HG02798 (cell line): ENCODE measurements at regions not wholly inside any gene's neighbourhood (a gene's known extent, or its start where the extent isn't known, plus 50 kb on each side); places are given as distances from the start of the nearest gene placed in this dataset.

Source experiments
- ATAC-seq: cut with Tn5 transposase; IDR thresholded peaks from one replicate; pipeline ENCODE4 v1.9.1; 2021; ENCODE audit warnings: mild to moderate bottlenecking; ENCODE audit not compliant: unreplicated experiment, poor library complexity

DNA sequence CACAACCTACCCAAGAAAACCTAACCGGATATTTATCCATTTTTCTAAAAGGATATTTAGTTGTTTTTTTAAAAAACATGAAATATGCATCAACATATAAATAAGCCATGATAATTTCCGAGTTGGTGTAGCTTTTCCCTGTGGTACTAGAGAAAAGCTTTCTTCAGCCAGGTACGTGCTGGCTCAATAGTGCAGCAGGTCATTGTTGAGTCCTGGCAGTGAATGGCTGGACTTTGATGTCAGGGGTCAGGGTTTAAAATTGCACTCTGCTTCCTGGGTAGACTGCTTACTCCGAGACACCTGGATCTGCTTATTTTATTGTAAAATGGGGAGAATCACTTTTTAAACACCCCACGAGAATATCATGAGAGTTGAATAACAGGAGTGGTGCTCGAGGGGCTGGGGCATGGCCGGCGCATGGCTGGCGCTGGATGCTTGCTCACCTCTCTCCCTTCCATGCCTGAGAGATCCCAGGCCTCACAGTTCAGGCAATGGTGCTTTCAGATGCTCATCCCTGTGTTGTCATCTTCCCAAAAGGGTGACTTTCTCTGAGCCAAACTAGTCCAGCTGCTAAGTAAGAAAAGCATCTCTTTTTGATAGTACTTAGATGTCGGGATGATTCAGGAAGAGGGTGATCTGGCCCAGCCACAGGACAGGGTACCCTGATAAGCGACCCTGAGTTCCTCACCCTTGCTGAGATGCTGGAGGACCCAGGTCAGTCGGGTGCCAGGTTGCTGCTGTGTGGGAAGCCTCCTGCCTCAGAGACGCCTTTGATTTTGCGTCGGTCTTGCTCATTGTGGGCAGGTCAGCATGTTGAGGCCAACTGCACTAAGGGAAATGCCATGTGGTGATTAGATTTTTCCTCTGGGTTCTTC lies 269.1 kb upstream of the FOXQ1 start:
- no peak for ATAC-seq

DNA sequence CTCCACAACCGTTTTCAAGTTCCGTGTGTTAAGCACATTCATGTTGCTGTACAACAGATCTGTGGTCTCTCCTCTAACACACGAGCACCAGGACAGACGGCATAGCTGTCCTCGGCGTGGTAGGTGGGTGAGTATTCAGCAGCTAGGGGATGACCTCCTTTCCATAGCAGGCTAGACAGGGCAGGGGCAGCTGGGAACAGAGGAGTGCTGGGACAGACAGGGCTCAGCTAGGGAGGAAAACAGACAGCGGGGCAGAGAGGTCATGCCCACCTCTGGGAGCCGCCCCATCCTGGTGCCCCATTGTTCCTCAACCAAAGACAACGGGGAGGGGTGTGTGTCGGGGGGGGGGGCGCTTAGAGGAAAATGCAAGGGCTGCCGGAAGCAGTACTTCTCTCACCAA lies 271.5 kb upstream of the FOXQ1 start:
- ATAC-seq: no peak

DNA sequence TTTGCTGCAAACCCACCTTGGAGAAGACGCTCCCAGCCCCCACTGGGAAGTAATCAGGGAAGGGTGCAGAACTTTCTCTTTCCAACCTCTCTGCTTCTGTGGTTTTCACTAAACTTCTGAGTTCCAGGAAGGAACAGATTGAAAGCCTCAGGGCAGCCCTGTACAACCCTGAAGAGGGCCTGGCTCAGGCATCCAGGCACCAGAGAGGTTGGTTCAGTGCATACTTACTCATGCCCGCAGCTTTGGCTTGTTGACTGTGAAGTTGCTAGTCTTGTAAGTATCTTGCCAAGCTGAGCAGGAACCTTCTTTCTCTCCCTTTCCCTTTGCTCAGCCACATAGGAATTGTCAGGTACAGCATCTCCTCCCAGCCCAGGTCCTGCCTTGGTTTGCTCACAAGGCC lies 272.2 kb upstream of the FOXQ1 start:
- no peak for ATAC-seq

DNA sequence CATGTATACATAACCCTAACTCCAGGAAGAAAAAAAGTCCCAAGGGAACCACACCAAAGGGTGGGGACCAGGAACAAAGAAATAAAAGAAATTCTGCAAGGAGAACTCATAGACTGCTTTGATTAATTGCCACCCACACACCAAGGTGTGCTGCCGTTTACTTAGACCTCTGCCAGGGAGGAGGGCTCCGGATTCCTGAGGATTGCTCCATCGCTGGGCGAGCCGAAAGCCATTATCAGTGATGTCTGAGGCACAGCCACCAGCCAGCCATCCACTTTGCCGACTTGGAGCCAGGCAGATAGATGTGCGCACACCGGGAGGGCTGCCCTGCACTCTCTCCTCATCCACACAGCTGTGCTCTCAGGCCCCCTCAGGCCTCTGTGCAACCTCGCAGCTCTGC lies 272.7 kb upstream of the FOXQ1 start:
- no peak for ATAC-seq

DNA sequence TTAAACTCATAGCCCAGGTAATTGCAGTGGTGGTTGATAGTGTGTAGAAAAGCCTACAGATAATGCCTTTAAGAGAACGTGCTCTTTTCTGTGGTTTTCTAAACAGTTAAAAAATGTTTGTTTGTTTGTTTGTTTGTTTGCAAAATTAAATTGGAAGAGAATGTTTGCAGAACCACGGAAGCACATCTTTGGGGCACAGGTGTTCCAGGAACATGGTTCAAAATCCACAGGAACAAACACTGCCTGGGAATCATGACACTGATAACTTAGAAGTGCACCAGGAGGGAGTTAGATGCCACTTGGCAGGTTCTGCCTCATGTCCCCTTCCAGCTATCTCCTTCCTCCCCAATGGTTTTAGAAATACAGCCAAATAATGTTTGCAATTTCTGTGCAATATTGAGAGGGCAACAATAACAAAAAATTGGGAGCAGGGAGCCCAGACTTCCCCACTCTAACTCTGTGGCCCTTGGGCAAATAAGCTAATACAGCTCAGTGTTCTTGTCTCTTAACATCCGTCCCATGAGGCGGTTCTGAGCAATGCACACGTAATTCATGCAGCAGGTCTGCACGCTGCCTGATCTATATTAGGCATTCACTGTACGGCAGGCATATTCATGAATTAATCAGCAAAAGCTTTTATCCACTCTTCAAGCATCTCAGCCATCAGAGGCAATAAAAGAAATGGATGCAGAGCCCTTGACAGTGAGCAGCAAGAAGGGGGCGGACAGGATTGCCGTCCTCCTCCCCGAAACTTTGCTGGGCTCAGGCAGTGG lies 274.3 kb upstream of the FOXQ1 start:
- no peak for ATAC-seq

DNA sequence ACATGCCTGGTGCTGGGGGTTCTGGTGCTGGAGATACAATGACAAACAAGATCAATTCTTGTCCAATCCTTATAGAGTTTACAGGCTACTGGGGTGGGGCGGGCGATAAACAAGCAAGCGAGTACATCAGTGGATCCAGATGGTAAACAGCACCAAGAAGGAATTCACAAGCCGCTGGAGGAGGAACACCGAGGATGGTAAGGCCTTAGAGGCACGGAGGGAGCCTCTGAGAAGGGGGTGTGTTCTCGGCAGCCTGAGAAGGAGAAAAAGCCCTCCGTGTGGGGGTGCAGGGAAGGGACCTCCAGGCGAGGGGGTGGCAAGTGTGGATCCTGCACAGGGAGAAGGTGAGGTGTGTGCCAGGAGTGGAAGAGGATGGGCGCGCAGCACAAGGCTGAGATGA lies 276.5 kb upstream of the FOXQ1 start:
- ATAC-seq: no peak

DNA sequence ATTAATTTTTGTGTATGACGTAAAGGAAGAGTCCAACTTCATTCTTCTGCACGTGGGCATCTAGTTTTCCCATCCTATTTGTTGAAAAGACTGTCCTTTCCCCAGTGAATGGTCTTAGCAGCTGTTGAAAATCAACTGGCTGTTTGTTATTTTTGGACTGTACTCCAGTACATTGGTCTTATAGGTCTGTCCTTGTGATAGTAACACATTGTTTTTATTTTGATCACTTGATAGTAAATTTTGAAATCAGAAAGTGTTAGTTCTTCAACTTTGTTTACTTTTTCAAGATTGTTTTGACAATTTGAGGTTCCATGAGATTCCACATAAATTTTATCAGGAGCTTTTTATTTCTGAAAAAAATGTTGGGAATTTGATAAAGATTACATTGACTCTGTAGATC lies 280.2 kb upstream of the FOXQ1 start:
- ATAC-seq: no peak

DNA sequence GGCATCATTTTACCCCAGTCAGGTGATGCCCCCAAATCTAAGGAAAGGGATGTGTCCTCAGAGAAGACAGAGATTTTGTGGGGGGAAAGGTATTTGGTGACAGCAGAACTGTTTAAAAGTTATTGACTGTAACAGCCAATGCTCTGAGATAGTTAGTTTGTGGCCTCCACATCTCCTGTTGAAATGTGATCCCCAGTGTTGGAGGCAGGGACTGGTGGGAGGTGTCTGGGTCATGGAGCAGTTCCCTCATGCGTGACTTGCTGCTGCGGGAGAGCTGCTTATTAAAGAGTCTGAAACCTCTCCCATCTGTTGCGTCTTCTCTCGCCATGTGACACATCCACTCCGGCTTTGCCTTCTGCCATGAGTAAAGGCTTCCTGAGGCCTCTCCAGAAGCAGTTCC lies 282.8 kb upstream of the FOXQ1 start:
- no peak for ATAC-seq

DNA sequence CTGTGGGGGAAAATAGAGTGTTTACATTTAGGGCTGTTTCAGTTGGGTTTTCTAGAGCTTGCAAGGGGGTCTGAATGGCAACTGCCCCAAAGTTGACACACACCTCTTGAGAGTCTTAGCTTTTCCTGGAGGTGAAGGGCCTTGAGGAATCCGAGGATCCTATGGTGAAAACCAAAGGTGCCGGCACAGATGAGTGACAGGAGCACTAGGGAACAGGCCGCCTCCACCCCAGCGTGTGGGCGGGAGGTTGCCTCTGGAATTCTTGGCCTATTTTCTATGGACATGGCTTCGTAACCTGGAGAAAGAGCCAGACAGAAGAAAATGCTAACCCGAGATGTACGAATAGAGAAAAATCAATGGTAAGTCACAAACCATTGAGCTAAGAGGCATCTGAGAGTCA lies 283.2 kb upstream of the FOXQ1 start:
- no peak for ATAC-seq

DNA sequence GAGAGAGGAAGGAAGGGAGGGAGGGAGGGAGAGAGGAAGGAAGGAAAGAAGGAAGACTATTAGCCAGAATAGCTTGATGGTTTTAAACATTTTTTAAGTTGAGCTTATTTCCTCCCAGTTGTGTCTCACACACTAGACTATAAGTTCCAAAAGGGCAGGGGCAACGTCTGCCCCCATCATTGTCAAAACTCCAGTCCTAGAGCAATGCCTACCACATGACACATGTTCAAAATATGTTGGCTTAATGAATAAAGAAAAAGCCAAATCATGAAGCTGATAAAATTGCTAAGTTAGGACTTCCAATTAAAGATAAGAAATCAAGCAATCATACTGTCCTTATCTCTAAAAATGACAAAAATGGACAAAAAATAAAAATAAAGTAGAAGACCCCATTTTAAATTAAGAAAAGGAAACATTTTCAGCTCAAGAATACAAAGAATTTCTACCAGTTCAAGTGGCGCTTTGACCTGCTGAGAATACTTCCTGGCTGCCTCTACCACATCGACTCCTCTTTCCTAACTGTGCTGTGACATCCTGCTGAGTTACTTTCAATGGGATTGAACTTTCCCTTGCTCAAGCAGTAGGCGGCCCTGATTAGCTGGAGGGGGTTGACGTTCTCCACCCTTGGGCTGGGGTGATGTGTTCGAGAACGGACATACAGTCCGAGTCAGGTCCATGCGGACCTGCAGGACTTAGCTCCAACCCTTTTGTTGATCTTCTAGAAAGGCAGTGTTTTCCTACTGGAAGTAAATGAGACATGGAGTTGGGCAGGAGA lies 283.9 kb upstream of the FOXQ1 start:
- ATAC-seq: no peak

DNA sequence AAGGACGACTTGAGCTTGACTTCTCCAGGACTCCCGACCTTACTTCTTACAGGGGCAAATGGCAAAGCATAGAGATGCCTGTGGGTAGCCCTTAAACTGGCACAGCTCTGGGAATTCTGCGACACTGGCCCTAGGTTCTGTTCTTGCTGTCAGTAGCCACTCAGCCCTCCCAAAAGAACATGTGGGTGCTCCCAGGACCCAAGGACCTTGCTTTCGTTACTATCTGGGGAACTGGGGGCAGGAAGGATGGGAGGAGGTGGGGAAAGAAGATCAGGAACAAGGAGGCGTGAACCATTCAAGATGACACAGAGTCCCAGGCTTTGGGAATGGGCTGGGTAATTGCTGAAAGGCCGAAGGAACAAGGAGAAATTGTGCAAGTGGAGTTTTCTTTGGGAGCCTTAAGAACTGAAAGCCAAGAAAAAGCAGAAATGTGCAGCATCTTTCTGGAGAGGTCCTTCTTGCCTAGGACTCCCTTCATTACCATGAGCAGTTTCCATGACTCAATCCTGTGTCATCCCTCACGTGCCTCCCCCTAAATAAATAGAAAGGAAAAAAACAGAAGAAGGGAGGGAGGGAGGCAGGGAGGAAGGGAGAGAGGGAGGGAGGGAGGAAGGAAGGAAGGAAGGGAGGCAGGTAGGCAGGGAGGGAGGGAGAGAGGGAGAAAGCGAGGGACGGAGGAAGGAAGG lies 284.6 kb upstream of the FOXQ1 start:
- no peak for ATAC-seq

DNA sequence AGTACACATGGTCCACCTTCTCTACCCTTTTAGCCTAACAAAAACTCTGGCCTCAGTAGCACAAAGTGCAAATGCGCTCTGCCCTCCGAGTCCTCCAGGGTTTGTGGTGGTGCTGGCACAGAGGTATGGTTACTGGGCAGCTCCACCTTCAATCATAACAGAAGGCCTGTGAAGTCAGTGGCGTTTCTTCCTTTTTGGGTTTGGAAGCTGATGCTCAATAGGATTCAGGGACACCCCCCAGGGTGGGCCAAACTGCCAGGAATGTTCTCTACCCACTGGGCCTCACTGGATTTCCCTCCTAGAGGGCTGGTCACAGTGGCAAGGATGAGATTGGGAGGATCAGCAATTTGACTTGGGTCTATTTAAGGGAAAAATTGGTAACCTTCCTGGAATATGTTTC lies 286.1 kb upstream of the FOXQ1 start:
- no peak for ATAC-seq

DNA sequence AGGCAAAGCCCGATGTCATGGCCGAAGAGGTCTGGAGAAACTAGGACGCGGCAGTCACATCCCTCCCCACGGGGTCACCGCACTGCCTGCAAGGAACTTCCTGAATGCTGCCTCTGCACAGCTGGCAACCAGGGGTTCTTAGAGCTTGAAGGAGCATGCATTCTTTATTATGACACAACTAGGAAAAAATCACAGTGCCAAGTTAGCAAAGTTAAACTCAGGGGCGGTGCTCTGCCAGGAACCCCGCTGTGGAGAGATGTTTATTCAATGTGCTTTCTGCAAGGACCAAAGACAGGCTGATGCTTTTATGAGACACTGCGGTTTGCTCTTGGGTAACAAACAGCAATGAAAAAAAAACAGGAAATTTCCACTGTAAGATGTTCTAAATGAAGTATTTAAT lies 287.3 kb upstream of the FOXQ1 start:
- no peak for ATAC-seq

DNA sequence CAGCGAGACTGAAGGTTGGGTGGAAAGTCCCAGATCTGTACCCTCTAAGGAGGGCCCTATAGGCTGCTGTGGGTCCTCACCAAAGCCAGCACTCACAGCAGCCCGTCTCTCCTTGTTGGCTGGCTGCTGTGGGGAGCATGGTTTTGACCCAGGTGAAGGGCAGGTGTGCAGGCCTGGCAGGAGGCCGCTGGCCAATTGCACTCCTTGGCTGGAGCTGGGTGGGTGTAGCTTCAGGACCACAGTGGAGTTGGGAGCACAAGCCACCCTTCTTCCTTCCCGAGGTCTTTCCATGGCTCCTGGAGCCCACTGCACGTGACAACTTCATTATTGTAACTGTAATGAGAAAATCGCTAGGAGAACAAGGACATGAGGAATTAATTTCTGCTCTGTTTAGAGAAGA lies 287.7 kb upstream of the FOXQ1 start:
- no peak for ATAC-seq

DNA sequence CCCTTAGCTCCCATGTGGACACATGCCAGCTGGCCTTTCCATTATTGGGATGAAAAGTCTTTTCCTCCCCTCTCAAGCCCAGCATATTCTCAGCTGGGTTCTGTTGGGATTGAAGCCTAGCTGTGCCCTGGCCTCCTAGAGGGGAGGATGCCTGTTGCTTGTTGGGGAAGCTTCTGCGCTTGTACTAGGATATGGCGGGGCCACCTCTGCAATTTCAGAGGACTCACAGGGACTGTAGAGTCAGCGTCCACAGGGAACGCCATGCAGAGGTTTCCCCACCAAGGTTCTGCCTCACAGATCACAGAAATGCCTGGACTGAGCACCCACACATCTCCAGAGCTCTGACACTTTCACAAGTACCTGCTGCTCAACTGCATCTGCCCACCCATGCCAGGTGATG lies 288.7 kb upstream of the FOXQ1 start:
- ATAC-seq: no peak

DNA sequence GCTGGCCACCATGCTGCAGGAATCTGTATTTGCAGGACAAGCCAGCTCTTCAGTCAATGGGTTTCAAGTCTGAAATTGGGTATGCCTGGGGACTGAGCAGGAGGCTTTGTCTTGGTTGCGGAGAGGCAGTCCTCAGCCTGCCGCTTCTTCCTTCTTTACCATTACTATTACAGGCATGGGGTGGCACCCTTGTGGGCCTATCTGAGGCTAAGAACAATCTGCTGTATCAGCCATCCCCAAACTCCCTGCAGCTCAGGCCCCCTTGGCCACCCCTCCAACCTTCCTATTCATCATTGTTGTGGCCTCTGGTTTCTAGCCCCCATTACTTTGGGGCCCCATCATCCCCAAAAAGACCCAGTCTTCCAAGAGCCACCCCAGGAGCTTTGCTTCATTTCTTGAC lies 289.2 kb upstream of the FOXQ1 start:
- ATAC-seq: no peak

DNA sequence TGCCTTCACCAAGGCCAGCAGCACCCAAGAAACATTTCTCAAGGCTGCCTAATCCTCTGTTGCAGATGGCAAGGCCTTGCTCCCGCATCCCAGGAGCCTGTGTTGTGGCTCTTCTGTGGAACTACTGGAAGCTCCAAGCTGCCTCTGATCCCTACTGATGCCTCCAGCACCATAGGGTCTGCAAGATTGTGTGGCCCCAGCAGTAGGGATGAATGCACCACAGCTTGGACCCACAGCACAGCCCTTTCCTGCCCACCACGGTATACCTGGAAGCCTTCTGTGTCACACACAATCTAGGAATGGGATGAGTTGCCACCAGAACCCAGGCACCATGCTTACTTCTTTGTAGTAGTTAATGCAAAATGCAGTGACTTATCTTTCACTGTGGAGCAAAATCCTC lies 291.1 kb upstream of the FOXQ1 start:
- ATAC-seq: no peak

DNA sequence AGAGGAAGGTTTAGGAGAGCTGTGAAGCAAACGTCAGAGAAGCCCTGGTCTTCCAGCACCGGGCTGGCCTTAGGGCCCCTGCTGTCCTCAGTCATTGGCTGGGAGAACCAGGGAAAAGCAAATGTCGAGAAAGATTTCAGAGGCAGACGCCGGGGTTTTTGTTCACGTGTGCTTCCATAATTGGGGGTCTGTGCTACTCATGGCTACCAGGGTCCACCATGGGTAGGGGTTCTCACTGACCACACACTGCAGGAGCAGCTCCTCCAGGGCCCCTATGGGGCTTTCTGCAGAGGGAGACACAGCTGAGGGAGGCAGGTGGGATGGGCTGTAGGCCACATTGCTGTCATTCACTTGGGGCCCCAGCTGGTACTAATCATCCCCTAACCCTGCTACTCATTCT lies 291.8 kb upstream of the FOXQ1 start:
- no peak for ATAC-seq

DNA sequence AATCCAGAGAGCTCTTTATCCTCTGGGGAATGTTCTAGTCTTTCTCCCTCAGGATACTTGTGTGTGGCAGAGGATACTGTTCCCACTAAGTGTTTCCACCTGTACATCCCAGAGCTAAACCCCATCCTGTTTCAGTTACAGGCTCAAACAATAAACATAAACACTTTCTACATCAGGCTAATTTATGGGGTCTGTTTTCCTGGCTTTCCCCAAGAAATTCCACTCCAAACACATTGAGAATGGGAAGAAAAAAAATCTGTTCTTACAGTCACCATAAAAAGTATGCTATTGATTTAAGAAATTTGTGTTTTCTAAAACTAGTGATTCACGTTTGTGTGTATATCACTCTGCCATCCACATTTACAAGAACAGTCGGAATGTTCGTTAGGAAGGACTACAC lies 293.9 kb upstream of the FOXQ1 start:
- no peak for ATAC-seq
